ENCODE measurements at regions not wholly inside any gene's neighbourhood (a gene's known extent, or its start where the extent isn't known, plus 50 kb on each side); places are given as distances from the start of the nearest gene placed in this dataset.

DNA sequence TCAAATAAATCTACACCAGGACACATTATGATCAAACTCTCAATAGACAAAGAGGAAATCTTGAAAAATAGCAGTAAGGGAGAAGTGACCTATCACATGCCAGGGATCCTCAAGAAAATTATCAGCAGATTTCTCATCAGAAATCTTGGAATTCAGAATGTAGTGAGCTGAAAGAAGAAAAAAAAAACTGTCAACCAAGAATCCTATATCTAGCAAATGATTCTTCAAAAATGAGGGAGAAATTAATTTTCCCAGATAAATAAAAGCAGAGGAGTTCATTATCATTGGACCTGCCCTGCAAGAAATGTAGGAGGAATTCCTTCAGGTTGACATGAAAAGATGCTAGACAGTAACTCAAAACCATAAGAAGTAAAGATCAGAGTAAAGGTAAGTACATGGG lies 363.6 kb downstream of the TFAP2A start:
- no peak for DNase-seq (ENCODE audit: low read depth in 4 of 4, low spot score in 1 of 4)

DNA sequence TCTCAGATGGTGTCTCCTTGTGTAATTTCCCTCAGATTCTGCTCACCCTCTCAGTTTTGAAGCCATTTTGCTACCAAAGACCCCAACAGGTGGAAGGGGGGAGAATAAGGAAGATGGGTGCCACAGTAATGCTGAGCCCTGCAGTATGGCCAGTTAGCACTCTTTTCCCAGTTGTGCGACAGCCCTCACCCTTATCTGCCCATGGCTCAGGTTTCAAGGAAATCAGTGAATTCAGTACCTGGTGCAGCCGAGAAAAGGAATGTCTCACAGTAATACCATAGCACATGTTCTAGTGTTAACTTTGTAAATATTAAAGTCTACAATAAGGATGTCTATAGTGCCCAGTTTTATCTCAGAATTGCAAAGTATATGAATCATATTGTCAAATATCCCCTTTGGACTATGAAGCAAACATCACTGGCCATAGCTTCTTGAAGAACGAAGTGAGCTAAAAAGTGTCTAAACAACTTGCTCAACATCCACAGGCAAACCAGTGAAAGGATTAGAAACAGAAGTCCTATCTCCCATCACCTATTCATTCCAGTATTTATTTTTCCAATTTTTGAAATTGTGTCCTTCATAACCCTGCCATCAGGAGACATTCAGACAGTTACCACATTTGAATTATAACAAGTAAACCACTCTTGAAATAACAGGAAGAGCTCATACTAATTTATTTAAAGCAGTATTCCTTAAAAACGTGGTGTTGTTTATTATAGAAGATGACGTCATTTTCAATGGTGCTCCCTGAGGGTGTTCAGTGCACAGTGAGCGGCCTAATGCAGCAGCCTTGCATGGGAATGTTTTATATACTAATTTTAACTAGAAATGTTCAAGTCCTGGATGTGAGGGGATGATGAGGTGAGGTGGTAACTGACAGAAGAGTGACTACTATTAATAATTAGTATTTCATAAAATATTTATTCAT lies 366.2 kb downstream of the TFAP2A start:
- no peak for DNase-seq (ENCODE audit: low read depth in 4 of 4, low spot score in 1 of 4)

- DNase-seq (ENCODE audit: low read depth in 4 of 4, low spot score in 1 of 4): no peak
Measured at GRCh38 chr6:10042280-10042679, 372.6 kb downstream of the TFAP2A start.

GRCh38 chr6:10033223-10033829 lies 381.5 kb downstream of the TFAP2A start:
- DNase-seq (ENCODE audit: low read depth in 4 of 4, low spot score in 1 of 4): no peak

GRCh38 chr6:10031617-10032016 lies 383.3 kb downstream of the TFAP2A start:
- DNase-seq (ENCODE audit: low read depth in 4 of 4, low spot score in 1 of 4): no peak

- no peak for DNase-seq (ENCODE audit: low read depth in 4 of 4, low spot score in 1 of 4)
Measured at GRCh38 chr6:10030942-10031537, 383.8 kb downstream of the TFAP2A start.

- no peak for DNase-seq (ENCODE audit: low read depth in 4 of 4, low spot score in 1 of 4)
Measured at GRCh38 chr6:10028222-10028621, 386.7 kb downstream of the TFAP2A start.

DNA sequence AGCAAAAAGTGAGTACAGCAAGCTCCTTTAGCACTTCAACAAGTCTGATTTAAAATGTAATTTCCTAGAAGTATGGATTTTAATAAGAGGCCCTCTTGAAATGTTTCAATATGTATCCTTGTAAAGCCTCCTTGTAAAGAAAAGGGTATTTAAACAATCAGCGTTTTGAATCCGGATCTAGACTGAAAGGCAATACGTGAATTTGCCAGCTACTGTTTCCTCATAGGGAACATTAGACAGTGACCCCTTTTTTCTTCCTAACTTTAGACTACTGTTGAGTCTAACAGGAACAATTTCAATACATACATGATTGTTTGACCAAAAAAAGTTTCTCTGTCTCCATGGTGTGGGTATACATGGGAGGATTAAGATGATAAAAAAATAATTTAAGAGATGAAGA lies 395.0 kb downstream of the TFAP2A start:
- DNase-seq (ENCODE audit: low read depth in 4 of 4, low spot score in 1 of 4): no peak

- DNase-seq (ENCODE audit: low read depth in 4 of 4, low spot score in 1 of 4): no peak
Measured at GRCh38 chr6:10014557-10014956, 400.3 kb downstream of the TFAP2A start.

DNA sequence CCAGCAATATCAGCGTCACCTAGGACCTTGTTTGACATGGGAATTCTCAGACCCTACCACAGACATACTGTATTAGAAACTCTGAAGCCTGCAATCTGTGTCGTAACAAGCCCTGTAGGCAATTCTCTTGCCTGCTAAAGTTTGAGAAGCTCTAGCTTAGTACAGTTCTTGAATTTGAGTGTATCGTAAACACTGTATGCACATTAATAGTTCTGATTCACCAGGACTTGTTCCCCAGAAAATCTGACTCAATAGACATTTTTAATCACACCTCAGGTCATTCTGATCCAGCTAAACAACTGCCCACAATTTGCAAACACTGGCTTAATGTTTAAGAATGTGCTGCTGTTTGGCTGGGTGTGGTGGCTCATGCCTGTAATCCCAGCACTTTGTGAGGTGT lies 414.3 kb downstream of the TFAP2A start:
- no peak for DNase-seq (ENCODE audit: low read depth in 4 of 4, low spot score in 1 of 4)

GRCh38 chr6:9999796-10000195 lies 415.1 kb downstream of the TFAP2A start:
- DNase-seq (ENCODE audit: low read depth in 4 of 4, low spot score in 1 of 4): no peak

- no peak for DNase-seq (ENCODE audit: low read depth in 4 of 4, low spot score in 1 of 4)
Measured at GRCh38 chr6:9986273-9986672, 428.6 kb downstream of the TFAP2A start.

- no peak for DNase-seq (ENCODE audit: low read depth in 4 of 4, low spot score in 1 of 4)
Measured at GRCh38 chr6:9985481-9985880, 429.4 kb downstream of the TFAP2A start.

DNA sequence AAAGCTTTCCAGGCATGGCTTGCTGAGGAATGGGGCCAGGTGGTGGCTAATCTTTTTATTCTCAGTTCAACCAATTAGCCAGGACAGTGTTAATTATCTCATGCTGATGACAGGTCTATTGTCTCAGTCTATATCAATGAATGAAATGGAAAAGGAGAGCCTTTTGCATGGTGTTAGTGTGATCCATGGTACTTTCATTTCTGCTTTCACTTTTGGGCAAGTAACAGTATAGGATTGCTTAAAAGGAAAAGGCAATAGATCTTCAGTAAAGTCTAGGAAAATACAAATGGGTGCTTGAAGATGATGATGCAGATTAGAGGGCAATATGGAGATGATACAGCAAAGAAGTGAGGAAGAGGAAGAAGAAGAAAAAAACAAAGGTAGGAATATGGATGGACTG lies 430.3 kb downstream of the TFAP2A start:
- DNase-seq (ENCODE audit: low read depth in 4 of 4, low spot score in 1 of 4): no peak

DNA sequence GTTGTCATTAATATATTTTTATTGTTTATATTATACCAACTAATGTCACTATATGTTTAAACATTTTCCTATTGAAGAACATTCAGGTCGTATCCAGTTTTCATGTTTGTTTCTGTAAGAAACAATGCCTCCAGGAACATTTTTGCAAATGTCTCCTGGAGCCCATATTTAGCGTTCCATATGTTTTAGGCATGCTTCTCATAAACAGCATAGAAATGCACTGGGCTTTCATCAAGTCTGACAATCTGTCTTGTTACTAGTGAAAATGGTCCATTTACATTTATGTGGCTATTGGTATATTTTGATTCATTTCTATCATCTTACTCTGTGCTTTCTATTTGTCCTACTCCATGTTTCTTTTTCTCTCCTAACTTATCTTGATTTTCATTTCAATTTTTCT lies 431.7 kb downstream of the TFAP2A start:
- DNase-seq (ENCODE audit: low read depth in 4 of 4, low spot score in 1 of 4): no peak

- DNase-seq (ENCODE audit: low read depth in 4 of 4, low spot score in 1 of 4): no peak
Measured at GRCh38 chr6:9982215-9982614, 432.7 kb downstream of the TFAP2A start.

GRCh38 chr6:9979996-9980395 lies 434.9 kb downstream of the TFAP2A start:
- no peak for DNase-seq (ENCODE audit: low read depth in 4 of 4, low spot score in 1 of 4)

GRCh38 chr6:9978480-9978879 lies 436.4 kb downstream of the TFAP2A start:
- no peak for DNase-seq (ENCODE audit: low read depth in 4 of 4, low spot score in 1 of 4)

DNA sequence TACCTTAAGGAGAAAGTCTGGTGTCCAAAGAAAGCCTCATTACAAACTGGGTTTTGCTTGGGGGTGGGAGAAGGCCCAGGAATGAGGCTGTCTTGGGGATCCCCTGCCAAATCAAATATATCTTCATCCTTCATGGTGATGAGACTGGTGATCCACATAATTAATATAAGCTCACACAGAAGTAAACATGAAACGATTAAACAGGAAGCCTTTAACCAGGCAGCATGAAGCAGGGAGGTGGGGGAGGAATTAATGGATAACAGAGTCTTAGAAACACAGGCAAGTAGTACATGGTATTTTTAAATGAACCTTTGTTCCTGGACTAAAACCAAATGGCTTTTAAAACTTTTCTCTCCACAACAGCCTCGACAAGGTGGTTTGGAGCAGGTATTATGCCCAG lies 437.5 kb downstream of the TFAP2A start:
- no peak for DNase-seq (ENCODE audit: low read depth in 4 of 4, low spot score in 1 of 4)

DNA sequence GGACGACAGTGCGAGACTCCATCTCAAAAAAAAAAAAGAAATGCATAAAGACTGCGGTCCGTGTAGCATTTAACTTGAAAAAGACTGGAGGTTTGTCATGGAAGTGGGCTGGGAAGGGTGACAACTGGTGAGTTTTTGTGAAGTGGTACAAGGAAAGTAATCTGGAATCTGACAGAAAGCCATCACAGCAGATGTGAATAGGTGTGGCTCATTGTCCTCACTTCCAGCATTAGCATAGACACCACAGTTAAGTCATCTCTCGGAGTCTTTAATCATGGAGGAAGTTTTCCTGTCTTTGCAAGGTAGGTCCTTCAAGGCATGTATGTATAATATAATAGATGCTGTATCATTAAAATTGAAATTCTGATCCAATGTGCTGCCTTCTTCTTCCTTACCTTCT lies 453.2 kb downstream of the TFAP2A start:
- no peak for DNase-seq (ENCODE audit: low read depth in 4 of 4, low spot score in 1 of 4)

GRCh38 chr6:9957215-9957759 lies 457.6 kb downstream of the TFAP2A start:
- DNase-seq (ENCODE audit: low read depth in 4 of 4, low spot score in 1 of 4): no peak

DNA sequence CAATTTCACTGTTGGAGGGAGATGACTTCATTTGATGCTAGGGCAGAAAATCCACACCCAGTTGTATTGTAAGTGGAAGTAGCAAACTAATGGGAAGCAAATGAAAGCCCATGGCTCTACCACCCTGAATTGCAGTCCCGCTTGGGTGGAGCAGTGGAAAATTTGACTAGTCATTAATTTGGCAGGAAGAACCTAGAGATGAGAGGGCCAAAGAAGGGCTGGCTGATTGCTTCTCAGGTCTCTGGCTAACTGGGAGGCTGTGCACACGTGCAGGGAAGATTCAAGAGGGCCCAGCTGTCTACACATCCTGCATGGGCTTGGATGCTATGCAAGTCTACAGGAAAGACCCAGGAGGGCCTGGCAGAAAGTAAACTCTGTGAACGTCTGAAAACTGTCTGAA lies 466.2 kb downstream of the TFAP2A start:
- DNase-seq (ENCODE audit: low read depth in 4 of 4, low spot score in 1 of 4): no peak

All from stimulated activated CD4-positive, alpha-beta T cell treated with anti-CD3 and anti-CD28 coated beads, Interleukin-1b, Interleukin-23, amount 100 ng/mL, for 24 hours (primary cell).